ENCODE measurements at regions not wholly inside any gene's neighbourhood (a gene's known extent, or its start where the extent isn't known, plus 50 kb on each side); places are given as distances from the start of the nearest gene placed in this dataset.

GRCh38 chr4:77305766-77306165 lies 148.8 kb downstream of the CCNG2 start:
- TF ChIP-seq MAX (IDR thresholded peaks at IDR 0.05; ENCODE audit: insufficient read depth, insufficient read length) = no peak
- TF ChIP-seq CTCF (IDR thresholded peaks at IDR 0.05; ENCODE audit: extremely low read depth in 1 of 2, insufficient read depth in 1 of 2, low read depth in 1 of 2, low read length in 2 of 2) = no peak
- no peak for TF ChIP-seq EZH2 (IDR thresholded peaks at IDR 0.05; ENCODE audit: borderline replicate concordance, low read depth, low read length, severe bottlenecking)
- no peak for TF ChIP-seq POLR2A (IDR thresholded peaks at IDR 0.05; ENCODE audit: low read depth, low read length)
- TF ChIP-seq POLR2AphosphoS5 (IDR thresholded peaks at IDR 0.05; ENCODE audit: insufficient read depth, low read depth, low read length) = no peak

Measured in endothelial cell of umbilical vein (primary cell).